Caco-2 (cell line): ENCODE measurements at regions not wholly inside any gene's neighbourhood (a gene's known extent, or its start where the extent isn't known, plus 50 kb on each side); places are given as distances from the start of the nearest gene placed in this dataset.
"Not testable (repeated sequence)": the region's sequence is repeated elsewhere in the genome, so short reads cannot be mapped to it uniquely, and the experiment has no call there.

Experiments
- BruUV-seq: library from RNA; stranded (reverse); fragments of 400-500 nt; replicated peaks from 2 replicates; lab custom pipeline; 2021; lab: Mats Ljungman, UMichigan
- CTCF ChIA-PET: fragments of 300-600 bp; sonication (Branson Sonifier 250); formaldehyde crosslinking; loops from one replicate; lab custom pipeline; 2022; ENCODE audit warnings: antibody characterized with exemption; lab: Charles Lee
- POLR2A ChIA-PET: fragments of 300-600 bp; sonication (Branson Sonifier 250); formaldehyde crosslinking; loops from one replicate; lab custom pipeline; 2022; ENCODE audit warnings: antibody characterized with exemption; lab: Charles Lee
- DNase-seq, 2 experiments: peaks; one replicate each; pipeline versions ENCODE4 v3.0.0 to v3.0.0-alpha.2; 2020 to 2022
- H3K27me3 ChIP-seq: replicated peaks from 2 replicates; pipeline ENCODE4 v1.6.0; 2011; ENCODE audit warnings: low read length; ENCODE audit not compliant: control insufficient read depth, insufficient read depth
- H3K36me3 ChIP-seq: 2 replicates; pipeline ENCODE4 v1.5.1; 2011; ENCODE audit warnings: low read length; ENCODE audit not compliant: control insufficient read depth, insufficient read depth
- H3K4me1 ChIP-seq: fragments of 250-450 bp; sonication (Bioruptor Pico); 2 replicates; pipeline ENCODE4 v1.5.1; 2020; ENCODE audit warnings: mild to moderate bottlenecking
- H3K4me3 ChIP-seq: 2 replicates; pipeline ENCODE4 v1.5.1; 2011; ENCODE audit warnings: low read depth, mild to moderate bottlenecking, control low read depth, low read length
- H3K9me3 ChIP-seq: fragments of 250-450 bp; sonication (Bioruptor Pico); 2 replicates; pipeline ENCODE4 v1.5.1; 2020; ENCODE audit warnings: mild to moderate bottlenecking, moderate library complexity
- H3K27ac Mint-ChIP-seq: one replicate; pipeline ENCODE4 v1.8.0; 2022; ENCODE audit warnings: mixed read lengths; ENCODE audit not compliant: unreplicated experiment
- H3K27me3 Mint-ChIP-seq: one replicate; pipeline ENCODE4 v1.8.0; 2022; ENCODE audit warnings: mixed read lengths; ENCODE audit not compliant: insufficient read depth, unreplicated experiment
- H3K36me3 Mint-ChIP-seq: one replicate; pipeline ENCODE4 v1.8.0; 2022; ENCODE audit warnings: mild to moderate bottlenecking, mixed read lengths; ENCODE audit not compliant: insufficient read depth, unreplicated experiment
- H3K4me1 Mint-ChIP-seq: one replicate; pipeline ENCODE4 v1.8.0; 2022; ENCODE audit warnings: low read depth, mixed read lengths; ENCODE audit not compliant: unreplicated experiment
- H3K4me3 Mint-ChIP-seq: one replicate; pipeline ENCODE4 v1.8.0; 2022; ENCODE audit warnings: mild to moderate bottlenecking, moderate library complexity, mixed read lengths; ENCODE audit not compliant: unreplicated experiment
- H3K9me3 Mint-ChIP-seq: one replicate; pipeline ENCODE4 v1.8.0; 2022; ENCODE audit warnings: mixed read lengths; ENCODE audit not compliant: unreplicated experiment
- CTCF ChIP-seq, 2 experiments: fragments of 200-600 bp in 1 of 2; IDR thresholded peaks; 1 replicate in 1 of 2; 2 replicates in 1 of 2; pipeline versions ENCODE4 v1.5.1 to v1.8.0; 2011 to 2022; ENCODE audit warnings: antibody characterized with exemption in 1 of 2, control low read depth in 1 of 2, inconsistent platforms in 1 of 2, low read depth in 1 of 2, low read length in 1 of 2, mild to moderate bottlenecking in 1 of 2, moderate library complexity in 1 of 2; ENCODE audit not compliant: insufficient read depth in 1 of 2, severe bottlenecking in 1 of 2, unreplicated experiment in 1 of 2
- intact Hi-C: fragments of 100-400 bp; cut with micrococcal nuclease; formaldehyde crosslinking; loops from one replicate; pipeline ENCODE4 v1.10.0; 2022; ENCODE audit not compliant: unreplicated experiment

- H3K36me3 Mint-ChIP-seq, H3K9me3 ChIP-seq, H3K27me3 ChIP-seq, H3K27me3 Mint-ChIP-seq, H3K4me3 ChIP-seq, H3K36me3 ChIP-seq, H3K4me1 Mint-ChIP-seq, POLR2A ChIA-PET, H3K9me3 Mint-ChIP-seq, BruUV-seq, CTCF ChIA-PET, DNase-seq, intact Hi-C loops, H3K4me1 ChIP-seq, H3K4me3 Mint-ChIP-seq, H3K27ac Mint-ChIP-seq: not testable (repeated sequence)
These were observed 299.7 kb downstream of the FLRT2 start for GRCh38 chr14:85829601-85830000.

- H3K36me3 ChIP-seq, result no peaks in the 10 kb centered on the region
- no peaks in the 10 kb centered on the region for H3K4me1 ChIP-seq
- Mint-ChIP-seq H3K27ac (no peak overlapping the region), H3K27me3 (peaks cover 6% of the 10 kb centered on the region), H3K36me3 (no peaks in the 10 kb centered on the region), H3K4me3 (no peak overlapping the region), H3K4me1 (no peaks in the 10 kb centered on the region), H3K9me3 (no peaks in the 10 kb centered on the region)
- H3K4me3 ChIP-seq, result no peak overlapping the region
- H3K9me3 ChIP-seq, result no peaks in the 10 kb centered on the region
- POLR2A ChIA-PET, result no interaction called here
- intact Hi-C loops, result no loop called here
- no peaks in the 10 kb centered on the region for H3K27me3 ChIP-seq
- CTCF ChIA-PET, result no interaction called here
- no peak for DNase-seq
- no peak for TF ChIP-seq CTCF (IDR thresholded peaks at IDR 0.05; ENCODE audit: insufficient read depth in 1 of 2, low read depth in 1 of 2, low read length in 1 of 2, severe bottlenecking in 1 of 2, unreplicated experiment in 1 of 2)
- no TSS peak for BruUV-seq
These were observed 294.6 kb downstream of the FLRT2 start for GRCh38 chr14:85824526-85824925.

GRCh38 chr14:85822236-85822635, 292.3 kb downstream of the FLRT2 start:
- ChIA-PET CTCF (no interaction called here), POLR2A (no interaction called here)
- Histone ChIP-seq H3K27me3 (no peaks in the 10 kb centered on the region), H3K36me3 (no peaks in the 10 kb centered on the region), H3K4me3 (no peak overlapping the region), H3K4me1 (no peaks in the 10 kb centered on the region), H3K9me3 (no peaks in the 10 kb centered on the region)
- no peak overlapping the region for H3K27ac Mint-ChIP-seq
- TF ChIP-seq CTCF (IDR thresholded peaks at IDR 0.05; ENCODE audit: insufficient read depth in 1 of 2, low read depth in 1 of 2, low read length in 1 of 2, severe bottlenecking in 1 of 2, unreplicated experiment in 1 of 2), result no peak
- H3K4me1 Mint-ChIP-seq, result no peaks in the 10 kb centered on the region
- no peaks in the 10 kb centered on the region for H3K36me3 Mint-ChIP-seq
- no peak for DNase-seq
- H3K4me3 Mint-ChIP-seq, result no peak overlapping the region
- H3K27me3 Mint-ChIP-seq, result peaks cover 6% of the 10 kb centered on the region
- no TSS peak for BruUV-seq
- intact Hi-C loops, result no loop called here
- H3K9me3 Mint-ChIP-seq, result no peaks in the 10 kb centered on the region

- Mint-ChIP-seq H3K27me3 (peaks cover 6% of the 10 kb centered on the region), H3K36me3 (no peaks in the 10 kb centered on the region), H3K4me3 (no peak overlapping the region), H3K4me1 (no peaks in the 10 kb centered on the region), H3K9me3 (no peaks in the 10 kb centered on the region), H3K27ac (no peak overlapping the region)
- POLR2A ChIA-PET, result no interaction called here
- H3K36me3 ChIP-seq, result no peaks in the 10 kb centered on the region
- no peak overlapping the region for H3K4me3 ChIP-seq
- H3K4me1 ChIP-seq, result no peaks in the 10 kb centered on the region
- no TSS peak for BruUV-seq
- no peak for TF ChIP-seq CTCF (IDR thresholded peaks at IDR 0.05; ENCODE audit: insufficient read depth in 1 of 2, low read depth in 1 of 2, low read length in 1 of 2, severe bottlenecking in 1 of 2, unreplicated experiment in 1 of 2)
- CTCF ChIA-PET, result no interaction called here
- no peak for DNase-seq
- no peaks in the 10 kb centered on the region for H3K27me3 ChIP-seq
- intact Hi-C loops, result no loop called here
- no peaks in the 10 kb centered on the region for H3K9me3 ChIP-seq
These were observed 287.5 kb downstream of the FLRT2 start for GRCh38 chr14:85817430-85817829.
